IPS-20b (cell line): ENCODE measurements at regions not wholly inside any gene's neighbourhood (a gene's known extent, or its start where the extent isn't known, plus 50 kb on each side); places are given as distances from the start of the nearest gene placed in this dataset.

Experiments used
- H3K27ac ChIP-seq: one replicate; pipeline ENCODE4 v1.5.1; 2013; ENCODE audit warnings: low read length
- H3K27me3 ChIP-seq: 2 replicates; pipeline ENCODE4 v1.6.1; 2013; ENCODE audit warnings: mild to moderate bottlenecking, low read length, inconsistent platforms; ENCODE audit not compliant: insufficient read depth
- H3K36me3 ChIP-seq: 2 replicates; pipeline ENCODE4 v1.6.1; 2013; ENCODE audit warnings: low read depth, mild to moderate bottlenecking, inconsistent platforms, low read length, moderate library complexity; ENCODE audit not compliant: insufficient read depth
- H3K4me1 ChIP-seq: 2 replicates; pipeline ENCODE4 v1.6.1; 2013; ENCODE audit warnings: mild to moderate bottlenecking, control low read depth, inconsistent platforms, low read length, moderate library complexity; ENCODE audit not compliant: insufficient read depth
- H3K4me3 ChIP-seq: 2 replicates; pipeline ENCODE4 v1.5.1; 2013; ENCODE audit warnings: mild to moderate bottlenecking, low read length, inconsistent platforms
- H3K9ac ChIP-seq: 2 replicates; pipeline ENCODE4 v1.6.1; 2013; ENCODE audit warnings: low read depth, mild to moderate bottlenecking, inconsistent platforms, low read length, moderate library complexity
- H3K9me3 ChIP-seq: 2 replicates; pipeline ENCODE4 v1.6.1; 2013; ENCODE audit warnings: mild to moderate bottlenecking, low read depth, low read length, inconsistent platforms; ENCODE audit not compliant: insufficient read depth

GRCh38 chr20:19821606-19822005 lies 63.5 kb downstream of the RIN2 start:
- Histone ChIP-seq H3K9ac (no peak overlapping the region), H3K9me3 (no peaks in the 10 kb centered on the region), H3K27ac (no peak overlapping the region), H3K4me3 (no peak overlapping the region), H3K27me3 (no peaks in the 10 kb centered on the region), H3K4me1 (no peaks in the 10 kb centered on the region), H3K36me3 (no peaks in the 10 kb centered on the region)

- H3K27me3 ChIP-seq: no peaks in the 10 kb centered on the region
- no peaks in the 10 kb centered on the region for H3K4me1 ChIP-seq
- no peak overlapping the region for H3K9ac ChIP-seq
- H3K9me3 ChIP-seq: no peaks in the 10 kb centered on the region
- H3K27ac ChIP-seq: no peak overlapping the region
- no peaks in the 10 kb centered on the region for H3K36me3 ChIP-seq
- H3K4me3 ChIP-seq: no peak overlapping the region
These were observed 65.2 kb downstream of the RIN2 start for GRCh38 chr20:19823216-19823615.

GRCh38 chr20:19823971-19824370 lies 65.9 kb downstream of the RIN2 start:
- Histone ChIP-seq H3K9me3 (no peaks in the 10 kb centered on the region), H3K36me3 (no peaks in the 10 kb centered on the region), H3K4me1 (no peaks in the 10 kb centered on the region), H3K9ac (no peak overlapping the region), H3K27ac (no peak overlapping the region), H3K27me3 (no peaks in the 10 kb centered on the region), H3K4me3 (no peak overlapping the region)

GRCh38 chr20:19824861-19825260 lies 66.8 kb downstream of the RIN2 start:
- H3K36me3 ChIP-seq: no peaks in the 10 kb centered on the region
- no peaks in the 10 kb centered on the region for H3K27me3 ChIP-seq
- no peak overlapping the region for H3K27ac ChIP-seq
- no peaks in the 10 kb centered on the region for H3K9me3 ChIP-seq
- no peaks in the 10 kb centered on the region for H3K4me1 ChIP-seq
- no peak overlapping the region for H3K4me3 ChIP-seq
- H3K9ac ChIP-seq: no peak overlapping the region

- Histone ChIP-seq H3K9ac (no peak overlapping the region), H3K27ac (no peak overlapping the region), H3K36me3 (no peaks in the 10 kb centered on the region), H3K9me3 (no peaks in the 10 kb centered on the region), H3K27me3 (no peaks in the 10 kb centered on the region), H3K4me3 (no peak overlapping the region), H3K4me1 (no peaks in the 10 kb centered on the region)
These were observed 68.3 kb downstream of the RIN2 start for GRCh38 chr20:19826179-19826914.

GRCh38 chr20:19827818-19828217 lies 69.8 kb downstream of the RIN2 start:
- H3K27me3 ChIP-seq: no peaks in the 10 kb centered on the region
- H3K4me1 ChIP-seq: no peaks in the 10 kb centered on the region
- no peak overlapping the region for H3K27ac ChIP-seq
- no peaks in the 10 kb centered on the region for H3K36me3 ChIP-seq
- no peaks in the 10 kb centered on the region for H3K9me3 ChIP-seq
- H3K4me3 ChIP-seq: no peak overlapping the region
- H3K9ac ChIP-seq: no peak overlapping the region

GRCh38 chr20:19828232-19828631 lies 70.2 kb downstream of the RIN2 start:
- Histone ChIP-seq H3K27ac (no peak overlapping the region), H3K9me3 (no peaks in the 10 kb centered on the region), H3K4me1 (no peaks in the 10 kb centered on the region), H3K4me3 (no peak overlapping the region), H3K9ac (no peak overlapping the region), H3K36me3 (no peaks in the 10 kb centered on the region), H3K27me3 (no peaks in the 10 kb centered on the region)

GRCh38 chr20:19830211-19830785 lies 72.2 kb downstream of the RIN2 start:
- no peaks in the 10 kb centered on the region for H3K4me1 ChIP-seq
- no peaks in the 10 kb centered on the region for H3K27me3 ChIP-seq
- no peak overlapping the region for H3K4me3 ChIP-seq
- no peaks in the 10 kb centered on the region for H3K36me3 ChIP-seq
- no peaks in the 10 kb centered on the region for H3K9me3 ChIP-seq
- H3K27ac ChIP-seq: no peak overlapping the region
- no peak overlapping the region for H3K9ac ChIP-seq

- no peaks in the 10 kb centered on the region for H3K27me3 ChIP-seq
- no peak overlapping the region for H3K27ac ChIP-seq
- no peak overlapping the region for H3K9ac ChIP-seq
- no peak overlapping the region for H3K4me3 ChIP-seq
- H3K4me1 ChIP-seq: no peaks in the 10 kb centered on the region
- no peaks in the 10 kb centered on the region for H3K9me3 ChIP-seq
- H3K36me3 ChIP-seq: no peaks in the 10 kb centered on the region
These were observed 74.8 kb downstream of the RIN2 start for GRCh38 chr20:19832875-19833274.

- Histone ChIP-seq H3K9me3 (no peaks in the 10 kb centered on the region), H3K27me3 (no peaks in the 10 kb centered on the region), H3K36me3 (no peaks in the 10 kb centered on the region), H3K4me1 (no peaks in the 10 kb centered on the region), H3K4me3 (no peak overlapping the region), H3K27ac (no peak overlapping the region), H3K9ac (no peak overlapping the region)
These were observed 75.3 kb downstream of the RIN2 start for GRCh38 chr20:19833395-19833794.

- Histone ChIP-seq H3K27ac (no peak overlapping the region), H3K9ac (no peak overlapping the region), H3K36me3 (no peaks in the 10 kb centered on the region), H3K4me3 (no peak overlapping the region), H3K9me3 (no peaks in the 10 kb centered on the region), H3K4me1 (no peaks in the 10 kb centered on the region), H3K27me3 (no peaks in the 10 kb centered on the region)
These were observed 76.2 kb downstream of the RIN2 start for GRCh38 chr20:19834287-19834686.

- no peak overlapping the region for H3K27ac ChIP-seq
- no peaks in the 10 kb centered on the region for H3K36me3 ChIP-seq
- H3K9ac ChIP-seq: no peak overlapping the region
- H3K27me3 ChIP-seq: no peaks in the 10 kb centered on the region
- no peaks in the 10 kb centered on the region for H3K4me1 ChIP-seq
- H3K9me3 ChIP-seq: no peaks in the 10 kb centered on the region
- no peak overlapping the region for H3K4me3 ChIP-seq
These were observed 76.7 kb downstream of the RIN2 start for GRCh38 chr20:19834783-19835182.
